ENCODE measurements at regions not wholly inside any gene's neighbourhood (a gene's known extent, or its start where the extent isn't known, plus 50 kb on each side); places are given as distances from the start of the nearest gene placed in this dataset.

GRCh38 chr2:64289737-64290136 is 145.5 kb upstream of the PELI1 start:
- TF ChIP-seq POLR2A (IDR thresholded peaks at IDR 0.05; ENCODE audit: low read depth, low read length) (no peak), TAF1 (IDR thresholded peaks at IDR 0.05; ENCODE audit: low read depth, low read length) (no peak), PAX5 (IDR thresholded peaks at IDR 0.05; ENCODE audit: insufficient read depth, low read length, severe bottlenecking) (no peak), POLR2AphosphoS5 (IDR thresholded peaks at IDR 0.05; ENCODE audit: low read depth, low read length) (no peak), SPI1 (IDR thresholded peaks at IDR 0.05; ENCODE audit: low read depth, low read length) (no peak), POU2F2 (IDR thresholded peaks at IDR 0.05; ENCODE audit: low read depth, low read length) (no peak)
